ENCODE measurements at regions not wholly inside any gene's neighbourhood (a gene's known extent, or its start where the extent isn't known, plus 50 kb on each side); places are given as distances from the start of the nearest gene placed in this dataset.

GRCh38 chr20:16984481-16984880 lies 236.3 kb downstream of the OTOR start:
- Mint-ChIP-seq H3K9me3 (no peaks in the 10 kb centered on the region), H3K4me1 (no peaks in the 10 kb centered on the region), H3K4me3 (no peak overlapping the region), H3K27ac (no peak overlapping the region), H3K36me3 (no peaks in the 10 kb centered on the region), H3K27me3 (ENCODE audit: low read depth) (peaks cover 22% of the 10 kb centered on the region)
- TF ChIP-seq CTCF (IDR thresholded peaks at IDR 0.05; ENCODE audit: unreplicated experiment) = no peak
- DNase-seq (ENCODE audit: low spot score in 2 of 2, unreplicated experiment in 2 of 2) = no peak

- DNase-seq (ENCODE audit: low spot score in 2 of 2, unreplicated experiment in 2 of 2) = no peak
- Mint-ChIP-seq H3K27me3 (ENCODE audit: low read depth) (peaks cover 13% of the 10 kb centered on the region), H3K4me1 (no peaks in the 10 kb centered on the region), H3K36me3 (no peaks in the 10 kb centered on the region), H3K27ac (no peak overlapping the region), H3K9me3 (no peaks in the 10 kb centered on the region), H3K4me3 (no peak overlapping the region)
- no peak for TF ChIP-seq CTCF (IDR thresholded peaks at IDR 0.05; ENCODE audit: unreplicated experiment)
Observed at GRCh38 chr20:17003170-17003870, 223.5 kb upstream of the PCSK2 start.

GRCh38 chr20:17010181-17010580 lies 216.7 kb upstream of the PCSK2 start:
- TF ChIP-seq CTCF (IDR thresholded peaks at IDR 0.05; ENCODE audit: unreplicated experiment) = no peak
- no peak overlapping the region for H3K27ac Mint-ChIP-seq
- H3K27me3 Mint-ChIP-seq (ENCODE audit: low read depth) = peaks cover 2% of the 10 kb centered on the region
- no peak for DNase-seq (ENCODE audit: low spot score in 2 of 2, unreplicated experiment in 2 of 2)
- H3K36me3 Mint-ChIP-seq = no peaks in the 10 kb centered on the region
- peaks cover 2% of the 10 kb centered on the region for H3K4me1 Mint-ChIP-seq
- no peak overlapping the region for H3K4me3 Mint-ChIP-seq
- no peaks in the 10 kb centered on the region for H3K9me3 Mint-ChIP-seq

- no peaks in the 10 kb centered on the region for H3K36me3 Mint-ChIP-seq
- no peak overlapping the region for H3K4me3 Mint-ChIP-seq
- H3K27me3 Mint-ChIP-seq (ENCODE audit: low read depth) = peaks cover 2% of the 10 kb centered on the region
- no peaks in the 10 kb centered on the region for H3K9me3 Mint-ChIP-seq
- no peak overlapping the region for H3K27ac Mint-ChIP-seq
- no peak for TF ChIP-seq CTCF (IDR thresholded peaks at IDR 0.05; ENCODE audit: unreplicated experiment)
- no peak for DNase-seq (ENCODE audit: low spot score in 2 of 2, unreplicated experiment in 2 of 2)
- peaks cover 2% of the 10 kb centered on the region for H3K4me1 Mint-ChIP-seq
Observed at GRCh38 chr20:17012546-17013226, 214.2 kb upstream of the PCSK2 start.

GRCh38 chr20:17014217-17014616 lies 212.6 kb upstream of the PCSK2 start:
- Mint-ChIP-seq H3K27me3 (ENCODE audit: low read depth) (peaks cover 2% of the 10 kb centered on the region), H3K4me1 (peaks cover 11% of the 10 kb centered on the region), H3K27ac (no peak overlapping the region), H3K9me3 (no peaks in the 10 kb centered on the region), H3K4me3 (no peak overlapping the region), H3K36me3 (no peaks in the 10 kb centered on the region)
- no peak for DNase-seq (ENCODE audit: low spot score in 2 of 2, unreplicated experiment in 2 of 2)
- no peak for TF ChIP-seq CTCF (IDR thresholded peaks at IDR 0.05; ENCODE audit: unreplicated experiment)

Measured in mesothelial cell of epicardium (in vitro differentiated cells).